ENCODE measurements at regions not wholly inside any gene's neighbourhood (a gene's known extent, or its start where the extent isn't known, plus 50 kb on each side); places are given as distances from the start of the nearest gene placed in this dataset.

DNA sequence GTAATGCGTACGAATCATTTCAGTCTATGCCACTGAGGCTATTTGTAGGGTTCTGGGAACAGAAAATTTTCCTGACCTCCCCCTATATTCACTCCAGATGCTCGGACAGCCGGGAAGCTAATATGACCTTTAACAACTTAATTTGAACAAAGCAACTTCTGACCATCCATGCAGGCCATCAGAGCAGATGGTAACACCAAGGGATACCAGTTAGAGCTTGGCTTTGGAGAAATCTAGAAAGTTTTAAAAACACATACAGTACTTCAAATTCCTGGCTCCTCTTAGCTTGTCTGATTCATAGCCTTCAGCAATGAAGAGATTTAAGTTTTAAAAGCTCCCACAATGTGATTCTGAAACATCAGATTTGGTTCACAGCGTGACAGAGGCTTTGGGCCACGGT is 257.3 kb downstream of the GPAM start:
- TF ChIP-seq, protein P1, sequence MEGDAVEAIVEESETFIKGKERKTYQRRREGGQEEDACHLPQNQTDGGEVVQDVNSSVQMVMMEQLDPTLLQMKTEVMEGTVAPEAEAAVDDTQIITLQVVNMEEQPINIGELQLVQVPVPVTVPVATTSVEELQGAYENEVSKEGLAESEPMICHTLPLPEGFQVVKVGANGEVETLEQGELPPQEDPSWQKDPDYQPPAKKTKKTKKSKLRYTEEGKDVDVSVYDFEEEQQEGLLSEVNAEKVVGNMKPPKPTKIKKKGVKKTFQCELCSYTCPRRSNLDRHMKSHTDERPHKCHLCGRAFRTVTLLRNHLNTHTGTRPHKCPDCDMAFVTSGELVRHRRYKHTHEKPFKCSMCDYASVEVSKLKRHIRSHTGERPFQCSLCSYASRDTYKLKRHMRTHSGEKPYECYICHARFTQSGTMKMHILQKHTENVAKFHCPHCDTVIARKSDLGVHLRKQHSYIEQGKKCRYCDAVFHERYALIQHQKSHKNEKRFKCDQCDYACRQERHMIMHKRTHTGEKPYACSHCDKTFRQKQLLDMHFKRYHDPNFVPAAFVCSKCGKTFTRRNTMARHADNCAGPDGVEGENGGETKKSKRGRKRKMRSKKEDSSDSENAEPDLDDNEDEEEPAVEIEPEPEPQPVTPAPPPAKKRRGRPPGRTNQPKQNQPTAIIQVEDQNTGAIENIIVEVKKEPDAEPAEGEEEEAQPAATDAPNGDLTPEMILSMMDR (IDR thresholded peaks at IDR 0.05) = no peak
- TF ChIP-seq POLR2A (IDR thresholded peaks at IDR 0.05) (no peak), EP300 (IDR thresholded peaks at IDR 0.05) (no peak)
